ENCODE measurements at regions not wholly inside any gene's neighbourhood (a gene's known extent, or its start where the extent isn't known, plus 50 kb on each side); places are given as distances from the start of the nearest gene placed in this dataset.

DNA sequence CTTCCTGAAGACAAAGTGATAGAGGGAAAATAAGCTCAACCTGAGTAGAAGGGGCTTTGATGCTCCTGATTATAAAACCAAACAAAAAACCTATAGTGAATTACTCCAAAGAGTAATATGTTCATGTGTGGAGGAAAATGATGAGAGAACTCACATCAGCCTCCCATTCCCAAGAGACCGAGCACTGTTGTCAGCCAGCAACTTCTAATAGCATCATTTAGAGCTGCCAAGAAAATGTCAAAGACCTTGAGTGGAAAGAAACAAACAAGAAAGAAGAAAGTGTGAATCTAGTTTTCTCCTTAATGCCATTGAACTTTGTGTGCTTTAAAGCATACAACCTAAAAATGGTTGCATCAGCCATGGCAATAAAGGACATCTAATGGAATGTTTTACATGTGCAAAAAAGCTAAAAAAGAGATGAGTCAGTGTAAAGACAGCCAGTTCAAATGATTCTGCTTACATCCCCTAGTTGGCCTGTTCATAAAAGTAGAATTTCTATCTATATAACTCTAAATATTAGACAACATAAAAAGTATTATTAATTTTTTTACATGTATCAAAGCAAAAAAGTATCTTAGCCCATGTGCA is 1066.2 kb downstream of the TDRD15 start:
- TF ChIP-seq CTCF (IDR thresholded peaks at IDR 0.05; ENCODE audit: low read depth, low read length): no peak
- no peak overlapping the region for H3K4me3 ChIP-seq (ENCODE audit: low read depth, low read length)

DNA sequence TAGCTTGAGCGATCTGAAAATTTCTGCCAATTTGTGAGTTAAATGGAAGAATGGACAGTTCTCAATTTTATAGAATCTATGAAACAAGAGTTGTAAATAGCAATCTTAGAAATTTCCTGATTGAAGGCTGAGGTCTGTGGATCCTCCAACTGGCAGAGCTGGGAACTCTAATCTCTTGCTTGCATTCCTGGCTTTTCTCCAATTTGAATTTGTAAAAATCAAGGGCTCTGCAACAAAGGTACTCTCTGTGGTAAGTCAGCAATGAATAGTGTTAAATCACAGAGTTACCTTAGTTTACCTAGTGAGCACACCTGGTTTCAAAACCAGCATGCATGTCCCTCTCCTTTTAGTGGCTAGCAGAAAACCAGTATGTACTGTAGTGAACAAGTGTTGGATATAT is 1070.5 kb downstream of the TDRD15 start:
- H3K4me3 ChIP-seq (ENCODE audit: low read depth, low read length): no peak overlapping the region
- no peak for TF ChIP-seq CTCF (IDR thresholded peaks at IDR 0.05; ENCODE audit: low read depth, low read length)

GRCh38 chr2:22196806-22197205 is 1073.0 kb downstream of the TDRD15 start:
- no peak overlapping the region for H3K4me3 ChIP-seq (ENCODE audit: low read depth, low read length)
- TF ChIP-seq CTCF (IDR thresholded peaks at IDR 0.05; ENCODE audit: low read depth, low read length): no peak

DNA sequence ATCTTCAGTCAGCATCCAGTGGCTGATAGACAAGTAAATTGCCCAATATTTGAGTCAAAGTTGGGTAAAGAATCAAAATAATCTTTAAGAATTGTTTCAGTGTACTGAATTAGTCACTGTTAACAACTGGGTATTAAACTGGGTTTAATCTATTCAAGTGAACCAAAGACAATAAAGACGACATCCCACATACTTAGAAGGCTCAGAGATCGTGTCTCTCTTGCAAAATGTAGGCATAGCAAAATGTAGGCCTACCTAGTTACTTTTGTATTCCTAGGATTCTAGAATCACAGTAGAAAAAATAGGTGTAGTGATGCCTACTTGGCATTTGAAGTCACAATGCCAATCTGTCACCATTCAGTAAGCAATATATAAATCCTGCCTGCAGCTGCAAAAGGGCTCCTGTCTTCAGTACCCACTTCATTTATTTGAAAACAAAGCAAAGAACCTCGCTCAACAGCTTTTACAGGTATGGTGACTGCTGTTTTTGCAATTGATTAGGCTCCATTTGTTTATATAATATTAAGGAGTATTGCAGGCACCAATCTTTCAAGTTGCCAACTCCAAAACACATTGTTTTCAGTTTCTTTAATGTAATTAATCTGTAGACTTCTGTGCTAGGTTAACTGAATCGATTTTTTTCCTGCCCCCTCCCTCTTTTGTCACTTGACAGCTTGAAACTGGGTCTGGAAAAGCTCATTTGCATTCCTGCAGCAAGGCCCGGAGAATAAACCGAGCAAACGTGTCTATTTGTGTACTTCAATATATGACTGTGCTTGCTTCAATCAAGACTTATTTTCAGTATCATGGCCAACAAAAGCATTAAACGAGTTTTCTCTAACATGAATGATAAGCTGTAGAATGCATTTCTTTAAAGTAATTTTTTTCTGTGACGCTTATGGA is 1074.9 kb downstream of the TDRD15 start:
- no peak for TF ChIP-seq CTCF (IDR thresholded peaks at IDR 0.05; ENCODE audit: low read depth, low read length)
- H3K4me3 ChIP-seq (ENCODE audit: low read depth, low read length): no peak overlapping the region

- TF ChIP-seq CTCF (IDR thresholded peaks at IDR 0.05; ENCODE audit: low read depth, low read length): no peak
- no peak overlapping the region for H3K4me3 ChIP-seq (ENCODE audit: low read depth, low read length)
Observed at GRCh38 chr2:22199994-22200393, 1076.2 kb downstream of the TDRD15 start.

DNA sequence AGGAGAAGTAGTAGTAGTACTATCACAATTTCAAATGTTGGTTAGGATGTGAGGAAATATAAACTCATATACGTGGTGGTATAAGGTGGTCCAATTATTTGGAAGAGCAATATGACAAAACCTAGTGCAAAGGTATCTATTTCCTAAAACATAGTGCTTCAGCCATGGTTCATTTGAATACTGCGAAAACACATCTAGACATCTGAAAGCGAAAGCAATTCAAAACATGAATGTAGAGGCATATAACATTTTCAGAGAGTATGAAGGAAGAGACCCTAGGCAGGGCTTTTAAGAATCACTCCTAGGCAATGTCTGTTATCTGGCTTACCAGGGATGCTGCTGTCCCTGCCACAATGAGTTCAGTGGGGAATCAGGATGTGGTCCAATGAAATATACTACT is 1085.8 kb downstream of the TDRD15 start:
- no peak overlapping the region for H3K4me3 ChIP-seq (ENCODE audit: low read depth, low read length)
- TF ChIP-seq CTCF (IDR thresholded peaks at IDR 0.05; ENCODE audit: low read depth, low read length): no peak

DNA sequence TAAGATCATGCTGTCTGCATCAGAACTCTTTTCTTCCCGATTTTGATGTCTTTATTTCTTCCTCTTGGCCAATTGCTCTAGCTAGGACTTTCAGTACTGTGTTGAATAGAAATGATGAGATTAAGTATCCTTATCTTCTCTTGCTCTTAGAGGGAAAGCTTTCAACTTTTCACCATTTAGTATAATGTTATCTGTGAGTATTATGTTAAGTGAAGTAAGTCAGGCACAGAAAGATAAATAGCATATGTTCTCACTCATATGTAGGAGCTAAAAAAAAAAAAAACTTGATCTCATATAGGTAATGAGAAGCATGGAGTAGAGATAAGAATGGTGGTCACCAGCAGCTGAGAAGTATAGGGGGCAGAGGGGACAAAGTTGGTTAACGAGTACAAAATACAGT is 1089.5 kb downstream of the TDRD15 start:
- no peak overlapping the region for H3K4me3 ChIP-seq (ENCODE audit: low read depth, low read length)
- no peak for TF ChIP-seq CTCF (IDR thresholded peaks at IDR 0.05; ENCODE audit: low read depth, low read length)
